Liver (tissue), 8 donors: ENCODE measurements at regions not wholly inside any gene's neighbourhood (a gene's known extent, or its start where the extent isn't known, plus 50 kb on each side); places are given as distances from the start of the nearest gene placed in this dataset.

ENCODE experiments used
- DNase-seq: peaks from one replicate; pipeline ENCODE4 v3.0.0-alpha.2; 2017; ENCODE audit warnings: low spot score
- H3K27ac ChIP-seq, 2 donors: one replicate each; pipeline ENCODE4 v1.7.0; 2013; ENCODE audit warnings: inconsistent platforms in 2 of 2, low read length in 2 of 2, control low read depth in 1 of 2, low read depth in 1 of 2, mild to moderate bottlenecking in 1 of 2
- H3K27me3 ChIP-seq, 4 donors: one replicate each; pipeline versions ENCODE4 v1.6.1 to v1.7.0; 2013; ENCODE audit warnings: low read length in 3 of 4, inconsistent platforms in 1 of 4, mild to moderate bottlenecking in 1 of 4, moderate library complexity in 1 of 4; ENCODE audit not compliant: control insufficient read depth in 4 of 4, insufficient read depth in 4 of 4
- H3K36me3 ChIP-seq, 4 donors: one replicate each; pipeline versions ENCODE4 v1.6.1 to v1.7.0; 2013; ENCODE audit warnings: low read length in 3 of 4, mild to moderate bottlenecking in 3 of 4, low read depth in 1 of 4, moderate library complexity in 1 of 4; ENCODE audit not compliant: control insufficient read depth in 4 of 4, insufficient read depth in 3 of 4
- H3K4me1 ChIP-seq, 4 donors: one replicate each; pipeline versions ENCODE4 v1.6.1 to v1.7.0; 2013; ENCODE audit warnings: low read length in 3 of 4, mild to moderate bottlenecking in 3 of 4, moderate library complexity in 1 of 4; ENCODE audit not compliant: control insufficient read depth in 4 of 4, insufficient read depth in 4 of 4
- H3K4me3 ChIP-seq, 3 donors: one replicate each; pipeline versions ENCODE4 v1.6.1 to v1.7.0; 2013; ENCODE audit warnings: low read length in 3 of 3, control low read depth in 1 of 3, low read depth in 1 of 3, mild to moderate bottlenecking in 1 of 3
- H3K9ac ChIP-seq, 2 donors: one replicate each; pipeline ENCODE4 v1.7.0; 2013; ENCODE audit warnings: low read length in 2 of 2, mild to moderate bottlenecking in 2 of 2, moderate library complexity in 2 of 2, control low read depth in 1 of 2, low read depth in 1 of 2
- H3K9me3 ChIP-seq, 4 donors: one replicate each; pipeline versions ENCODE4 v1.6.1 to v1.7.0; 2013; ENCODE audit warnings: low read length in 3 of 4; ENCODE audit not compliant: control insufficient read depth in 4 of 4
- FOXA1 ChIP-seq: IDR thresholded peaks from 2 replicates; pipeline ENCODE4 v1.6.1; 2016; ENCODE audit warnings: antibody characterized with exemption
- FOXA2 ChIP-seq: IDR thresholded peaks from 2 replicates; pipeline ENCODE4 v1.6.1; 2016; ENCODE audit warnings: antibody characterized with exemption
- GABPA ChIP-seq, 2 donors: IDR thresholded peaks in 1 of 2; conservative IDR thresholded peaks in 1 of 2; 2 replicates each; pipeline ENCODE4 v1.6.1; 2016; ENCODE audit warnings: antibody characterized with exemption in 2 of 2, mild to moderate bottlenecking in 1 of 2, moderate library complexity in 1 of 2
- HNF4G ChIP-seq: IDR thresholded peaks from 2 replicates; pipeline ENCODE4 v1.6.1; 2016; ENCODE audit warnings: antibody characterized with exemption
- JUND ChIP-seq, 2 donors: IDR thresholded peaks; 2 replicates each; pipeline ENCODE4 v1.6.1; 2016; ENCODE audit warnings: antibody characterized with exemption in 2 of 2
- NR2F2 ChIP-seq: IDR thresholded peaks from 2 replicates; pipeline ENCODE4 v1.6.1; 2016; ENCODE audit warnings: antibody characterized with exemption
- RAD21 ChIP-seq, 2 donors: IDR thresholded peaks; 2 replicates each; pipeline ENCODE4 v1.6.1; 2016; ENCODE audit warnings: antibody characterized with exemption in 2 of 2, mild to moderate bottlenecking in 2 of 2
- RXRA ChIP-seq, 2 donors: IDR thresholded peaks; 2 replicates each; pipeline ENCODE4 v1.6.1; 2017 to 2018; ENCODE audit warnings: antibody characterized with exemption in 2 of 2, mild to moderate bottlenecking in 1 of 2
- SP1 ChIP-seq: IDR thresholded peaks from 2 replicates; pipeline ENCODE4 v1.6.1; 2018; ENCODE audit warnings: antibody characterized with exemption, mild to moderate bottlenecking
- TAF1 ChIP-seq: conservative IDR thresholded peaks from 2 replicates; pipeline ENCODE4 v1.6.1; 2016; ENCODE audit warnings: antibody characterized with exemption, mild to moderate bottlenecking
- YY1 ChIP-seq: IDR thresholded peaks from 2 replicates; pipeline ENCODE4 v1.6.1; 2016; ENCODE audit warnings: antibody characterized with exemption, mild to moderate bottlenecking
- WGBS: extraction: QIAGEN DNeasy Blood & Tissue Kit; methylation state at CpG from one replicate; pipeline ENCODE4 v1.1.7; 2013; 5-methylcytosine and 5-hydroxymethylcytosine counted together
- TF ChIP-seq, protein P1 (sequence below): IDR thresholded peaks from 2 replicates; pipeline ENCODE4 v1.6.1; 2016; ENCODE audit warnings: antibody characterized with exemption
- TF ChIP-seq, protein P2 (sequence below): fragments of 150-350 bp; IDR thresholded peaks from 2 replicates; pipeline ENCODE4 v1.5.1; 2017; ENCODE audit warnings: improper control_type of control experiment, low read depth, low read length; ENCODE audit not compliant: missing input control
- TF ChIP-seq, protein P3 (sequence below): IDR thresholded peaks from 2 replicates; pipeline ENCODE4 v1.6.1; 2016; ENCODE audit warnings: antibody characterized with exemption
- donor health status: healthy.
- donor health status: healthy.
- donor health status: healthy.
- donor health status: healthy.
- donor health status: healthy.

DNA sequence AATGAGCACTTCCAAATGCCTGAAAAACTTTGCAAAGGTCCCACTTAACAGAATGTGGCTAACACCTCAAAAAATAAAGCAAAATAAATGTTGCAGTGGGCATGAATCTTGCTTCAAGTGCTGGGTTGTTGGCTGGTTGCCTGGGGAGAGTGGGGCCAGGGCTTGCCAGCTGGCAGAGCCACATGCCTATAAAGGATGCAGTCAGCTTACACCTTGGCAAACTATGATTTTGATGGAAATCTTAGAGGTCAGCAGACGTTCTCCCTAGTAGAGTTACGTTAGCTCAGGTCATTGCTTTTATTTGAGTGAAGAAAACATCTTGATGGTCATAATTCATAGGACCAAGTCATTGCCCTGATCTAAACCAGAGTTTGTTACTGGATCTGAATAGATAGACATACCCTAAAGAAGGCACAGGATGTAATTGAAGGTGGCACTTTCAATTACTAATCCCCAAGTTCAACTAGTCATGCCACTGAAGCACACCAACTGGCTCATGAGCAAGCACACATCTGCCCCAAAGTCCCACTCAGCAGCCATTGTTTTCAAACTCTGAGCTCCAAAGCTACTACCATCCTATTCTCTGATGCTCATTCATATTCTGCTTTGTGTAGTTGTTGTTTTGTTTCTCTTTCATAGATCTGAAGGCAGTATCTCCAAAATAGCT lies 51.2 kb upstream of the ZSWIM6 start:
- no peaks in the 10 kb centered on the region for H3K4me1 ChIP-seq
- no peaks in the 10 kb centered on the region for H3K27me3 ChIP-seq
- H3K36me3 ChIP-seq: no peaks in the 10 kb centered on the region
- WGBS: 51% methylated on average over 2 of the region's 2 CpGs
- H3K4me3 ChIP-seq: no peak overlapping the region
- H3K27ac ChIP-seq: no peak overlapping the region
- H3K9me3 ChIP-seq: peaks cover 0 to 3% (median 0%) of the 10 kb centered on the region in 4 donors
- H3K9ac ChIP-seq: no peak overlapping the region
- no peak for DNase-seq
- TF ChIP-seq TAF1 (no peak), SP1 (no peak), NR2F2 (no peak), JUND (IDR thresholded peaks at IDR 0.05) (no peak), FOXA2 (no peak), RXRA (IDR thresholded peaks at IDR 0.05) (no peak), GABPA (IDR thresholded peaks at IDR 0.05 in 1 of 2, conservative IDR thresholded peaks at IDR 0.05 in 1 of 2) (no peak), HNF4G (no peak), RAD21 (IDR thresholded peaks at IDR 0.05) (no peak), YY1 (no peak)
- TF ChIP-seq, protein P1, sequence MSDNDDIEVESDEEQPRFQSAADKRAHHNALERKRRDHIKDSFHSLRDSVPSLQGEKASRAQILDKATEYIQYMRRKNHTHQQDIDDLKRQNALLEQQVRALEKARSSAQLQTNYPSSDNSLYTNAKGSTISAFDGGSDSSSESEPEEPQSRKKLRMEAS: no peak
- TF ChIP-seq, protein P2, sequence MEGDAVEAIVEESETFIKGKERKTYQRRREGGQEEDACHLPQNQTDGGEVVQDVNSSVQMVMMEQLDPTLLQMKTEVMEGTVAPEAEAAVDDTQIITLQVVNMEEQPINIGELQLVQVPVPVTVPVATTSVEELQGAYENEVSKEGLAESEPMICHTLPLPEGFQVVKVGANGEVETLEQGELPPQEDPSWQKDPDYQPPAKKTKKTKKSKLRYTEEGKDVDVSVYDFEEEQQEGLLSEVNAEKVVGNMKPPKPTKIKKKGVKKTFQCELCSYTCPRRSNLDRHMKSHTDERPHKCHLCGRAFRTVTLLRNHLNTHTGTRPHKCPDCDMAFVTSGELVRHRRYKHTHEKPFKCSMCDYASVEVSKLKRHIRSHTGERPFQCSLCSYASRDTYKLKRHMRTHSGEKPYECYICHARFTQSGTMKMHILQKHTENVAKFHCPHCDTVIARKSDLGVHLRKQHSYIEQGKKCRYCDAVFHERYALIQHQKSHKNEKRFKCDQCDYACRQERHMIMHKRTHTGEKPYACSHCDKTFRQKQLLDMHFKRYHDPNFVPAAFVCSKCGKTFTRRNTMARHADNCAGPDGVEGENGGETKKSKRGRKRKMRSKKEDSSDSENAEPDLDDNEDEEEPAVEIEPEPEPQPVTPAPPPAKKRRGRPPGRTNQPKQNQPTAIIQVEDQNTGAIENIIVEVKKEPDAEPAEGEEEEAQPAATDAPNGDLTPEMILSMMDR: no peak

DNA sequence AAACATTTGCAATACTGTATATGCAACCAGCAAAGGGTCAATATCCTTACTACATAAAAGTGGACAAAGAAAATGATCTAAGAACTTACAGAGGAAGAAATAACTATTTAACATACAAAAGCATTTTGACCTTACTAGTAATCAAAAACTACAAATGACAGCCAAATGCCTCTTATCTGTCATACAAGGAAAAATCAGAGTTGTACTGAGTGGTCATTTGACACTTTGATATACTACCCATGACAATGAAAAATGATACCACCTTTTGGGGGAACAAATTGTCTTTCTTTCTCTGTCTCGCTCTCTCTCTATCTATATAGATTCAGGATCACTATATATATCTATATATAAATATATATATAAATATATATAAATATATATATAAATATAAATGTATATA lies 50.4 kb upstream of the ZSWIM6 start:
- WGBS: 92% methylated on average over 1 of the region's 1 CpG
- DNase-seq: no peak
- Histone ChIP-seq H3K27me3 (no peaks in the 10 kb centered on the region), H3K9ac (no peak overlapping the region), H3K4me1 (no peaks in the 10 kb centered on the region), H3K27ac (no peak overlapping the region), H3K4me3 (no peak overlapping the region), H3K9me3 (peaks cover 0 to 4% (median 0%) of the 10 kb centered on the region in 4 donors), H3K36me3 (no peaks in the 10 kb centered on the region)
- TF ChIP-seq, protein P1: no peak
- TF ChIP-seq, protein P2: no peak
- TF ChIP-seq, protein P3, sequence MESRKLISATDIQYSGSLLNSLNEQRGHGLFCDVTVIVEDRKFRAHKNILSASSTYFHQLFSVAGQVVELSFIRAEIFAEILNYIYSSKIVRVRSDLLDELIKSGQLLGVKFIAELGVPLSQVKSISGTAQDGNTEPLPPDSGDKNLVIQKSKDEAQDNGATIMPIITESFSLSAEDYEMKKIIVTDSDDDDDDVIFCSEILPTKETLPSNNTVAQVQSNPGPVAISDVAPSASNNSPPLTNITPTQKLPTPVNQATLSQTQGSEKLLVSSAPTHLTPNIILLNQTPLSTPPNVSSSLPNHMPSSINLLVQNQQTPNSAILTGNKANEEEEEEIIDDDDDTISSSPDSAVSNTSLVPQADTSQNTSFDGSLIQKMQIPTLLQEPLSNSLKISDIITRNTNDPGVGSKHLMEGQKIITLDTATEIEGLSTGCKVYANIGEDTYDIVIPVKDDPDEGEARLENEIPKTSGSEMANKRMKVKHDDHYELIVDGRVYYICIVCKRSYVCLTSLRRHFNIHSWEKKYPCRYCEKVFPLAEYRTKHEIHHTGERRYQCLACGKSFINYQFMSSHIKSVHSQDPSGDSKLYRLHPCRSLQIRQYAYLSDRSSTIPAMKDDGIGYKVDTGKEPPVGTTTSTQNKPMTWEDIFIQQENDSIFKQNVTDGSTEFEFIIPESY: no peak
- no peak for TF ChIP-seq SP1
- TF ChIP-seq HNF4G: no peak
- no peak for TF ChIP-seq FOXA1
- TF ChIP-seq GABPA (IDR thresholded peaks at IDR 0.05 in 1 of 2, conservative IDR thresholded peaks at IDR 0.05 in 1 of 2): no peak
